ENCODE measurements at regions not wholly inside any gene's neighbourhood (a gene's known extent, or its start where the extent isn't known, plus 50 kb on each side); places are given as distances from the start of the nearest gene placed in this dataset.

DNA sequence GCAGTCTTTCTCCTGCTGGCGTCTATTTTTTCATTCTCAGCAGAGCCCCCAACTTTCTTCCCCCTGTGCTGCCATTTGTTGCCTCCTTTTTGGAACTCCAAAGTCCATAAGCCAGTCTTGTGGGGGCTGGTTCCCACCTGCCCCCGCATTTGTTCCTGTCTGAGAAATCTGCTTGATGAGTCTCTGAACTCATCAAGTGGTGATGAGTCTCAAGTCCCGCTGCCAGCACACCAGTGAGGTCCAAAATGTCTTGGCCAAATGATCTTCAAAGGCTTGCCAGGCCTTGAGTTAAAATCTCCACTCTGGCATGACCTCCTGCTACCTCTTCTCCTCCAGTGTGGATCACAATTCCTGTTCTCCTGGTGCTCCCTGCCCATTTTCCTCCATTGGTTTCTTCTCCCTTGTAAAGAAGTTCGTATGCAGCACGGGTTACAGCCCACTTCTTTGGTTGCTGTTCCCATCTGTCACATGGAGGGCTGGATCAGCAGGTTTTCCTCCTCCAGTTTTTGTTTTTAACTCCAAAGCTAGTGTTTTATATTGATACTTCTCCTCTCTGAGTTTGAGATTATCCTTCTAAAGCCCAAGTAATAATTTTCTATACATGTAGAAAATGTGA is 72.7 kb upstream of the LIMCH1 start:
- no peak for DNase-seq

DNA sequence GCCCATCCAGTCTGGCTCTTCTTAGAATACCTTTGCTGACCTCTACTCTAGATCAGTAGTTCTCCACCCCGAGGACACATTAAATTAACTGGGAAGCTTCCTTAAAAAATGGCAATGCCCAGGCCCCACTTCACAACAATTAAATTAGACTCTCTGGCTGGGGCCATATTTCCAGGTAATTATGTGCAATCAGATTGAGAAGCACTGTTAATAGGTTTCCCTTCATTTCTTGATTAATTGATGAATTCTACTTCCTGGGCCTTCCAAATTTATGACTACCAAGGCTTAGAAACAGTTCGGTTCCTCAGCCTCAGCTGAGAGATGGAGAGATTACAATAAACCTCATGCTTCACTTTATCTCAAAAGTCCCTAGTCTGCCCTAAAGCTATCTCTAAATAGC is 71.7 kb upstream of the LIMCH1 start:
- DNase-seq = no peak

- no peak for DNase-seq
Observed at GRCh38 chr4:41468122-41468521, 69.8 kb upstream of the LIMCH1 start.

DNA sequence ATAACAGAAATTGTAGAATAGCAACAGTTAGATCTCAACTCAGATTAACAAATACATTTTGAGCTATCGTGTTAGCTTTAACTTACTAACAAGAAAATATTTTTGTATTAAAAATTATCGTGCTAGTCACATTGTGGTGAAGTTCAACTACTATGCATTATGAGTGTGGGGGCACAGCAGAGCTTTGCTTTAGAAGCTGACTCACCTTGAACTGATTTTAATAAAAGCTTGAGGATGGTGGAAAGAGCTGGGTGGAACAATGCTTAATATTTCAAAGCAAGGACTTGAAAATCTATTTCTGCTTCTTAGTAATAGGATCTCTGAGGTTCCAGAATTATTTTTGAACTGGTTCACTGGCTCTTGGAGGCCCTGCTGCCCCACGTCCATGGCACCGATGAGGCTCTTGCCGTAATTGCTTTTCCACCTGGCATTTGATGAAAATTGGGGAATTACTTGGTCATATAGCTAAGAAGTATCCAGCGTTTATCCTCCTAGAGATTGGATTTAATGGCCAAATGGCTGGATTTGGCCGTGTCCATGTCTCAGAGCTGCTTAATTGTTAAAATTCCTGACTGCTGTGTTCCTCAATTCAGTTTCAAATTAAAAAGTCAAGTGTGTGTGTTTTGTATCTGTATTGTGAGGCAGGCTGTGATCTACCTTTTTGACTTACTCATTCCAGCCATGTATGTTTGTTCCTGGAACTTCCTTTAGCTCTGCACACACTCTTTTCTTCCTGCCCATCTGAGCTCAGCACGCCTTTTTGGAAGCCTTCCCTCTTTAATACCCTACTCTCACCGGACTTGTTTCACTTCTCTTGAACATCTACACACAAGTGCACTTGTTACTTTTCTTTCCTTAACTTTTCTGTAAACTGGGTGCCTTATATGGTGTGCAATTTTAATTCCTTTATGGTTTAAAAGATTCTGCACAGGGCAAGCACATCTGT is 66.6 kb upstream of the LIMCH1 start:
- DNase-seq = no peak

- DNase-seq = no peak
Observed at GRCh38 chr4:41472081-41472480, 65.9 kb upstream of the LIMCH1 start.

GRCh38 chr4:41473176-41473575 is 64.8 kb upstream of the LIMCH1 start:
- no peak for DNase-seq

DNA sequence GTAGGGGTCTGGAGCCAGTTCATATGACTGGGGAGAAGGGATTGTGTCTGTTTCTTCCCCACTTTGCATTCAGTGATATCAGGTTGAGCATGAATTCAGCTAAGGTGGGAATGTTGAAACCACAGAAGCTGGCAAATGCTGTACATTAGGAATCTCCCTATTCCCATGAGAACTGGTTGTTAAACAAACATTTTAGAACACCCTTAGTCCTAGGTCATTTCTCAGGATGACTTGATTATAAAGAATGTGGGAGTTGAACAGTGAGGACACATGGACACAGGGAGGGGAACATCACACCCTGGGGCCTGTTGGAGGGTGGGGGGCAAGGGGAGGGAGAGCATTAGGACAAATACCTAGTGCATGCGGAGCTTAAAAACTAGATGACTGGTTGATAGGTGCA is 62.6 kb upstream of the LIMCH1 start:
- no peak for DNase-seq

DNA sequence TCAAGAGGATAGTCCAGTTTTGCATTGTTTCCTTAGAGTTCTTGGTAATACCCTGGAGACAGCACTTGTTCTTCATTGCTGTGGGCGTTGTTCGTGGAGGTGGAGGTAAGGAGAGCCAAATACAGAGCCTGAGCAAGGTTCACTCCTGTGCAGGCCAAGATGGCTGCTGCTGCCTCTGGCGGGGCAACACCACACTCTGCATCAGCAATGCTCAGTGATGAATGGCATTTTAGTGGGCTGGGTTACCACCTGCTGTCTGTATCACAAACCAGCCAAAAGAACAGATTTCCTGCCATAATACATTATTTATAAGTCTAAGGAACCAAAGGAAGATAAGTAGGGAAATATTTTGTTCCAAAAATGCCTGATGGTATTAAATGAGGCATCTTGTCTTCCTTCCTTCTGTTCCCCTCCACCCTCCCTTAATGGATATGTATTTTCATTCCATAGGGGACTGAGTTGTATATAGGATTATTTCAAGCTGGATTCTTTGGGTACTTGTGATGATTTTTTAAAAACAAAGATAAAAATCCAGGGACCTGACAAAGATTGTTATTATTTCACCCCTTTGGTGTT is 61.6 kb upstream of the LIMCH1 start:
- DNase-seq = no peak

DNA sequence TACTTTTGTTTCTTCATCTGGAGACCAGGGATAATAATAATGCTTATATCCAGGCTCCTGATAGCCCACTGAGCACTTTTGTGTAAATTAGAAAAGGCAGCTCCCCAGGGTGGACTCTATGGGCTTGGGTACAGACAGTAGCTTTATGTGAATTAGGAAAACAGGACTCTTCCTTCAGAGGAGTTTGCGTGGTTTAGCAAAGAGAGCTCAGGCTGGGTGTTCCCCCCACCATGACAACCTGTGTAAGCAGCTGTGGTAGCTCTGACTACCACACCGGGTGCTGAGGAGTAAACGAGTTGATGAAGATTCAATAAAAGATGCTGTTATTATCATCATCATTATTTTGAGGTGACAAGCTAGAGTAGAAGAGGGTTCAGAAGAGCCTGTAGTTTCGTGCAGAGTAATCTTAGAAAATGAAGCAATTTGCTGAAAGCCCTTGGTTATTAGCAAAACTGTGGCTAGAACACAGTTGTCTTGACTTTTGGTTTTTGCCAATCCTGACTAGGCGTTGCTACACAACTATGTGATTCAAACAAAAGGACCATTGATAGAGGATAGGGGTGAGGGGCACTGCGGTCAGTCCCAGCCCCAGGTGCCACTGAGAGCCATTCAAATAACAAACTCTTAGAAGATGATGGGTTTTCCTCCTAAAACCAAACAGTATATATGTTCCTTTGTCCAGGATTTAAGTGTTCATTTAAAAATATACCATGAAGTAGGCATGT is 60.6 kb upstream of the LIMCH1 start:
- DNase-seq = no peak

- DNase-seq = no peak
Observed at GRCh38 chr4:41478518-41478917, 59.4 kb upstream of the LIMCH1 start.

DNA sequence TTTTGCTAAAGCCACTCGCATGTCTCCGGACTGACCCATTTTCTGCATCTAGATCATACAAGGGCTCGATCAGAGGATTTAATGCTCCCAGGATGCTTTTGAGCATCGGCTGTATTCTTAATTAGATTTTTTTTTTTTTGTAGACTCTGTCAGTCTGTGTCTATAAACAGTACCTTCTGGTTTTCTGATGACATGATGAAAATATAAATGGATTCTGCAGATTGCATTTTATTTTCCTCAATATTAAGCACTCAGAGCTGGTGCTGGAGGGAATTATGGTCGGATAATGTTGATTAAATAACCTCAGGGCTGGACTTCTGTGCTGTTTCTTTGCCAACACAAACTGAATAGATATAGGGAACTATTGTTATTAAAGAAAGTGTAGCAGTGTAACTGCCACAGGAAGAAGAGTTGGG is 57.1 kb upstream of the LIMCH1 start:
- DNase-seq = no peak

- DNase-seq = no peak
Observed at GRCh38 chr4:41483771-41484170, 54.2 kb upstream of the LIMCH1 start.

DNA sequence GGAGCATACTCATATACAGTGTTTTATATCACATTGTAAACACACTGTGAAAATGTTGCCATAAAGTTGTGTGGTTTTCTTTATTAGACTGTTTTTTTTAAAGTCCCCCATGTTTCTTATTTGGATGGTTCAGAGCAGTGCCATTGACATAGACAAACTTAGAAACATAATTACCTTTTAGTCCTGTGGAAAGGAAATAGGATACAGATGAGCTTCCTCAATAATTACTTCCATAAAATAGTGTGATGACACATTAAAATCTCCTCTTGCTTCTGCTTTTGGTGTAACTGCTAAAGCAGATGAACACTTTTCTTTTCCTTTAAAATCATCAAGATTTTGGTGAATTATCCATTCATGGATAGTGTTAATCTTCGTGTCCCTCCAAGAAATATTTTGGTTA is 52.9 kb upstream of the LIMCH1 start:
- DNase-seq = no peak

- DNase-seq = no peak
Observed at GRCh38 chr4:41487868-41488440, 50.0 kb upstream of the LIMCH1 start.

Measured in NCI-H524 treated with DMSO at 0.1 percent for 48 hours (cell line).